ENCODE measurements at regions not wholly inside any gene's neighbourhood (a gene's known extent, or its start where the extent isn't known, plus 50 kb on each side); places are given as distances from the start of the nearest gene placed in this dataset.

GRCh38 chrX:22430701-22431100, 158.0 kb downstream of the CBLL2 start:
- TF ChIP-seq, protein P1, sequence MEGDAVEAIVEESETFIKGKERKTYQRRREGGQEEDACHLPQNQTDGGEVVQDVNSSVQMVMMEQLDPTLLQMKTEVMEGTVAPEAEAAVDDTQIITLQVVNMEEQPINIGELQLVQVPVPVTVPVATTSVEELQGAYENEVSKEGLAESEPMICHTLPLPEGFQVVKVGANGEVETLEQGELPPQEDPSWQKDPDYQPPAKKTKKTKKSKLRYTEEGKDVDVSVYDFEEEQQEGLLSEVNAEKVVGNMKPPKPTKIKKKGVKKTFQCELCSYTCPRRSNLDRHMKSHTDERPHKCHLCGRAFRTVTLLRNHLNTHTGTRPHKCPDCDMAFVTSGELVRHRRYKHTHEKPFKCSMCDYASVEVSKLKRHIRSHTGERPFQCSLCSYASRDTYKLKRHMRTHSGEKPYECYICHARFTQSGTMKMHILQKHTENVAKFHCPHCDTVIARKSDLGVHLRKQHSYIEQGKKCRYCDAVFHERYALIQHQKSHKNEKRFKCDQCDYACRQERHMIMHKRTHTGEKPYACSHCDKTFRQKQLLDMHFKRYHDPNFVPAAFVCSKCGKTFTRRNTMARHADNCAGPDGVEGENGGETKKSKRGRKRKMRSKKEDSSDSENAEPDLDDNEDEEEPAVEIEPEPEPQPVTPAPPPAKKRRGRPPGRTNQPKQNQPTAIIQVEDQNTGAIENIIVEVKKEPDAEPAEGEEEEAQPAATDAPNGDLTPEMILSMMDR (IDR thresholded peaks at IDR 0.05): no peak
- TF ChIP-seq ZNF138 (CRISPR knock-in tag; conservative IDR thresholded peaks at IDR 0.05) (no peak), E2F1 (CRISPR knock-in tag; IDR thresholded peaks at IDR 0.05) (no peak), ZNF396 (CRISPR knock-in tag; IDR thresholded peaks at IDR 0.05; ENCODE audit: borderline replicate concordance) (no peak), ZNF423 (CRISPR knock-in tag; IDR thresholded peaks at IDR 0.05) (no peak), FOXP1 (CRISPR knock-in tag; IDR thresholded peaks at IDR 0.05; ENCODE audit: borderline replicate concordance) (no peak), FOXK1 (CRISPR knock-in tag; IDR thresholded peaks at IDR 0.05) (no peak), USF2 (CRISPR knock-in tag; IDR thresholded peaks at IDR 0.05) (no peak), ZNF671 (CRISPR knock-in tag; IDR thresholded peaks at IDR 0.05) (no peak), IRF2 (CRISPR knock-in tag; IDR thresholded peaks at IDR 0.05; ENCODE audit: borderline replicate concordance, low read depth) (no peak), TP53 (CRISPR knock-in tag; IDR thresholded peaks at IDR 0.05) (no peak), NR2C2 (CRISPR knock-in tag; IDR thresholded peaks at IDR 0.05) (no peak), SOX15 (CRISPR knock-in tag; IDR thresholded peaks at IDR 0.05) (no peak)
- TF ChIP-seq, protein P2, sequence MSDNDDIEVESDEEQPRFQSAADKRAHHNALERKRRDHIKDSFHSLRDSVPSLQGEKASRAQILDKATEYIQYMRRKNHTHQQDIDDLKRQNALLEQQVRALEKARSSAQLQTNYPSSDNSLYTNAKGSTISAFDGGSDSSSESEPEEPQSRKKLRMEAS (CRISPR knock-in tag; IDR thresholded peaks at IDR 0.05): no peak

Measured in WTC11 (cell line).